ENCODE measurements at regions not wholly inside any gene's neighbourhood (a gene's known extent, or its start where the extent isn't known, plus 50 kb on each side); places are given as distances from the start of the nearest gene placed in this dataset.

DNA sequence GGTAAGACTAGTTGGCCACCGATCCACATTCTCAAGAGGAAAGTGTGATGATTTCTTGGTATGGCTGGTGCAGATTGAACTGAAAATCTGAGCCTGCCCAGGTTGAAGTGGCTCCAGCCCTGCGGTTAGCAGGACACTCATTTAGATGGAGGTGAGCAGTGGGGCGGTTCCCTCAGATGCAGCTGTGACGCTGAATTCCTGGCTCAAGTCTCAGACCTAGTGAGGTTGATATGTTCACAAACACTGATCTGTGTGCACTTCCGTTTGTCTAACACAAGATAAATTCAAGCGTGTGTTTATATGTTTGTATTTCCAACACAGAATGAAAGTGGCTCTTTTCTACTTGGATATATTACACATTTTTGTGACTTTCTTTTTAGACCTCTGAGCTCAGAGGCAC is 83.4 kb upstream of the FRMD1 start:
- no TSS peak for BruUV-seq (replicated peaks)
- CTCF ChIA-PET = no interaction called here
- H3K4me1 ChIP-seq (ENCODE audit: control insufficient read depth in 1 of 2, insufficient read depth in 2 of 2, low read length in 2 of 2) = peaks cover 5 to 8% of the 10 kb centered on the region in 2 experiments; a peak in 3 of 4 replicates

DNA sequence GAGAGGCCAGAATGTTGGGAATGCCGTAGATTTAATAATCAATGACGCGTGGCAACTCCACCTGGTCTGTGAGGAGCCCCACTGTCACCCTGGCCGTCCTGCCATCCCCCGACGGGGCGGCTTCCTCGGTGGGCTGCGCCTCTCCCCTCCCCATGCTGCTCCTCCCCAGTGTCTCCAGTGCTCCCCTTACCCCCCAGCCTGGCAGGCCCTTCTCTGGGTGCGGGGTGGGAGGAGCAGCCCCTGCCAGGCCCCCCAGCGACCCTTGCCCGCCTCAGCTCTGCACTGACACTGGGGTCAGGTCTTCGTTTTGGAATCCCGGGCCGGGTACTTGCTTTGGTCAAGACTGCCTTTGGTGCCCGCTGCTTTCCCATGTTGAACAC is 82.3 kb upstream of the FRMD1 start:
- ChIA-PET POLR2A (no interaction called here), CTCF (no interaction called here), RAD21 (ENCODE audit: low non-redundant PET in 1 of 2, low total read pairs in 2 of 2, uncharacterized antibody in 2 of 2, unreplicated experiment in 2 of 2) (no interaction called here)
- Histone ChIP-seq H3K4me2 (ENCODE audit: low read length) (no peak overlapping the region), H3K36me3 (ENCODE audit: control insufficient read depth in 1 of 2, insufficient read depth in 2 of 2, low read length in 2 of 2) (no peaks in the 10 kb centered on the region), H3K4me3 (replicated peaks in 1 of 2; ENCODE audit: low read depth in 1 of 2, low read length in 2 of 2) (no peak overlapping the region), H3K9ac (ENCODE audit: low read length) (no peak overlapping the region), H3K27ac (ENCODE audit: low read depth, low read length) (no peak overlapping the region), H3K4me1 (ENCODE audit: control insufficient read depth in 1 of 2, insufficient read depth in 2 of 2, low read length in 2 of 2) (peaks cover 9 to 16% of the 10 kb centered on the region in 2 experiments; a peak in 3 of 4 replicates), H3K9me3 (ENCODE audit: control insufficient read depth in 1 of 2, insufficient read depth in 1 of 2, low read depth in 1 of 2, low read length in 2 of 2) (no peaks in the 10 kb centered on the region), H4K20me1 (ENCODE audit: insufficient read depth) (no peaks in the 10 kb centered on the region), H3K27me3 (ENCODE audit: insufficient read depth, low read length) (no peaks in the 10 kb centered on the region), H2AFZ (ENCODE audit: low read depth, low read length, poor library complexity, severe bottlenecking) (no peak overlapping the region), H3K9me2 (ENCODE audit: insufficient read depth) (no peaks in the 10 kb centered on the region), H3K79me2 (ENCODE audit: insufficient read depth, low read length) (no peaks in the 10 kb centered on the region)
- ATAC-seq (no peak), DNase-seq (ENCODE audit: low read depth, low spot score) (no peak)
- BruUV-seq (replicated peaks) = no TSS peak
- intact Hi-C loops (cut with micrococcal nuclease) = no loop called here
- TF ChIP-seq, protein P1, sequence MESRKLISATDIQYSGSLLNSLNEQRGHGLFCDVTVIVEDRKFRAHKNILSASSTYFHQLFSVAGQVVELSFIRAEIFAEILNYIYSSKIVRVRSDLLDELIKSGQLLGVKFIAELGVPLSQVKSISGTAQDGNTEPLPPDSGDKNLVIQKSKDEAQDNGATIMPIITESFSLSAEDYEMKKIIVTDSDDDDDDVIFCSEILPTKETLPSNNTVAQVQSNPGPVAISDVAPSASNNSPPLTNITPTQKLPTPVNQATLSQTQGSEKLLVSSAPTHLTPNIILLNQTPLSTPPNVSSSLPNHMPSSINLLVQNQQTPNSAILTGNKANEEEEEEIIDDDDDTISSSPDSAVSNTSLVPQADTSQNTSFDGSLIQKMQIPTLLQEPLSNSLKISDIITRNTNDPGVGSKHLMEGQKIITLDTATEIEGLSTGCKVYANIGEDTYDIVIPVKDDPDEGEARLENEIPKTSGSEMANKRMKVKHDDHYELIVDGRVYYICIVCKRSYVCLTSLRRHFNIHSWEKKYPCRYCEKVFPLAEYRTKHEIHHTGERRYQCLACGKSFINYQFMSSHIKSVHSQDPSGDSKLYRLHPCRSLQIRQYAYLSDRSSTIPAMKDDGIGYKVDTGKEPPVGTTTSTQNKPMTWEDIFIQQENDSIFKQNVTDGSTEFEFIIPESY (IDR thresholded peaks at IDR 0.05; ENCODE audit: extremely low read depth, insufficient replicate concordance, low read length) = no peak
- TF ChIP-seq RAD21 (IDR thresholded peaks at IDR 0.05; ENCODE audit: low read depth) = no peak
- TF ChIP-seq POLR2AphosphoS5 (IDR thresholded peaks at IDR 0.05; ENCODE audit: low read depth, low read length) = no peak
- no peak for TF ChIP-seq EZH2phosphoT487 (IDR thresholded peaks at IDR 0.05; ENCODE audit: borderline replicate concordance)
- TF ChIP-seq FOSL1 (IDR thresholded peaks at IDR 0.05; ENCODE audit: low read depth) = no peak
- no peak for TF ChIP-seq SIN3A (IDR thresholded peaks at IDR 0.05; ENCODE audit: low read depth)
- TF ChIP-seq, protein P2, sequence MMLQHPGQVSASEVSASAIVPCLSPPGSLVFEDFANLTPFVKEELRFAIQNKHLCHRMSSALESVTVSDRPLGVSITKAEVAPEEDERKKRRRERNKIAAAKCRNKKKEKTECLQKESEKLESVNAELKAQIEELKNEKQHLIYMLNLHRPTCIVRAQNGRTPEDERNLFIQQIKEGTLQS (IDR thresholded peaks at IDR 0.05) = no peak
- no peak for TF ChIP-seq EGR1 (IDR thresholded peaks at IDR 0.05; ENCODE audit: low read depth)
- TF ChIP-seq, protein P3, sequence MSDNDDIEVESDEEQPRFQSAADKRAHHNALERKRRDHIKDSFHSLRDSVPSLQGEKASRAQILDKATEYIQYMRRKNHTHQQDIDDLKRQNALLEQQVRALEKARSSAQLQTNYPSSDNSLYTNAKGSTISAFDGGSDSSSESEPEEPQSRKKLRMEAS (IDR thresholded peaks at IDR 0.05) = no peak
- no peak for TF ChIP-seq TCF7L2 (IDR thresholded peaks at IDR 0.05; ENCODE audit: borderline replicate concordance, extremely low read depth, insufficient read depth, insufficient read length)

More for the DNA sequence above, 83.4 kb upstream of the FRMD1 start:
- intact Hi-C loops (cut with micrococcal nuclease) = no loop called here
- no peaks in the 10 kb centered on the region for H3K9me2 ChIP-seq (ENCODE audit: insufficient read depth)
- no peaks in the 10 kb centered on the region for H4K20me1 ChIP-seq (ENCODE audit: insufficient read depth)
- H3K27ac ChIP-seq (ENCODE audit: low read depth, low read length) = no peak overlapping the region
- H2AFZ ChIP-seq (ENCODE audit: low read depth, low read length, poor library complexity, severe bottlenecking) = no peak overlapping the region
- no peaks in the 10 kb centered on the region for H3K9me3 ChIP-seq (ENCODE audit: control insufficient read depth in 1 of 2, insufficient read depth in 1 of 2, low read depth in 1 of 2, low read length in 2 of 2)
- ChIA-PET RAD21 (ENCODE audit: low non-redundant PET in 1 of 2, low total read pairs in 2 of 2, uncharacterized antibody in 2 of 2, unreplicated experiment in 2 of 2) (no interaction called here), POLR2A (no interaction called here)
- TF ChIP-seq JUND (IDR thresholded peaks at IDR 0.05) = no peak
- no peak for TF ChIP-seq YY1 (IDR thresholded peaks at IDR 0.05; ENCODE audit: extremely low read depth, insufficient replicate concordance, low read depth, low read length)
- no peak for TF ChIP-seq RAD21 (IDR thresholded peaks at IDR 0.05; ENCODE audit: low read depth)
- TF ChIP-seq EGR1 (IDR thresholded peaks at IDR 0.05; ENCODE audit: low read depth) = no peak
- TF ChIP-seq CEBPB (IDR thresholded peaks at IDR 0.05; ENCODE audit: low read depth) = no peak
- TF ChIP-seq FOSL1 (IDR thresholded peaks at IDR 0.05; ENCODE audit: low read depth) = no peak
- TF ChIP-seq ELF1 (IDR thresholded peaks at IDR 0.05; ENCODE audit: borderline replicate concordance, low read depth) = no peak
- TF ChIP-seq, protein P4, sequence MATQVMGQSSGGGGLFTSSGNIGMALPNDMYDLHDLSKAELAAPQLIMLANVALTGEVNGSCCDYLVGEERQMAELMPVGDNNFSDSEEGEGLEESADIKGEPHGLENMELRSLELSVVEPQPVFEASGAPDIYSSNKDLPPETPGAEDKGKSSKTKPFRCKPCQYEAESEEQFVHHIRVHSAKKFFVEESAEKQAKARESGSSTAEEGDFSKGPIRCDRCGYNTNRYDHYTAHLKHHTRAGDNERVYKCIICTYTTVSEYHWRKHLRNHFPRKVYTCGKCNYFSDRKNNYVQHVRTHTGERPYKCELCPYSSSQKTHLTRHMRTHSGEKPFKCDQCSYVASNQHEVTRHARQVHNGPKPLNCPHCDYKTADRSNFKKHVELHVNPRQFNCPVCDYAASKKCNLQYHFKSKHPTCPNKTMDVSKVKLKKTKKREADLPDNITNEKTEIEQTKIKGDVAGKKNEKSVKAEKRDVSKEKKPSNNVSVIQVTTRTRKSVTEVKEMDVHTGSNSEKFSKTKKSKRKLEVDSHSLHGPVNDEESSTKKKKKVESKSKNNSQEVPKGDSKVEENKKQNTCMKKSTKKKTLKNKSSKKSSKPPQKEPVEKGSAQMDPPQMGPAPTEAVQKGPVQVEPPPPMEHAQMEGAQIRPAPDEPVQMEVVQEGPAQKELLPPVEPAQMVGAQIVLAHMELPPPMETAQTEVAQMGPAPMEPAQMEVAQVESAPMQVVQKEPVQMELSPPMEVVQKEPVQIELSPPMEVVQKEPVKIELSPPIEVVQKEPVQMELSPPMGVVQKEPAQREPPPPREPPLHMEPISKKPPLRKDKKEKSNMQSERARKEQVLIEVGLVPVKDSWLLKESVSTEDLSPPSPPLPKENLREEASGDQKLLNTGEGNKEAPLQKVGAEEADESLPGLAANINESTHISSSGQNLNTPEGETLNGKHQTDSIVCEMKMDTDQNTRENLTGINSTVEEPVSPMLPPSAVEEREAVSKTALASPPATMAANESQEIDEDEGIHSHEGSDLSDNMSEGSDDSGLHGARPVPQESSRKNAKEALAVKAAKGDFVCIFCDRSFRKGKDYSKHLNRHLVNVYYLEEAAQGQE (IDR thresholded peaks at IDR 0.05; ENCODE audit: low read depth) = no peak
- H3K4me3 ChIP-seq (replicated peaks in 1 of 2; ENCODE audit: low read depth in 1 of 2, low read length in 2 of 2) = no peak overlapping the region
- DNase-seq (ENCODE audit: low read depth, low spot score) (no peak), ATAC-seq (no peak)
- no peak overlapping the region for H3K9ac ChIP-seq (ENCODE audit: low read length)
- no peaks in the 10 kb centered on the region for H3K27me3 ChIP-seq (ENCODE audit: insufficient read depth, low read length)
- no peak overlapping the region for H3K4me2 ChIP-seq (ENCODE audit: low read length)
- no peaks in the 10 kb centered on the region for H3K79me2 ChIP-seq (ENCODE audit: insufficient read depth, low read length)
- no peaks in the 10 kb centered on the region for H3K36me3 ChIP-seq (ENCODE audit: control insufficient read depth in 1 of 2, insufficient read depth in 2 of 2, low read length in 2 of 2)
